Panc1 (cell line): ENCODE measurements at regions not wholly inside any gene's neighbourhood (a gene's known extent, or its start where the extent isn't known, plus 50 kb on each side); places are given as distances from the start of the nearest gene placed in this dataset.

ENCODE experiments used
- ATAC-seq: fragments of 200-7000 bp; cut with Tn5 transposase; 2 replicates; pipeline ENCODE4 v1.9.1; 2020; ENCODE audit warnings: mild to moderate bottlenecking, moderate library complexity
- BruUV-seq: library from RNA; stranded (reverse); fragments of 400-500 nt; replicated peaks from 2 replicates; lab custom pipeline; 2021; lab: Mats Ljungman, UMichigan
- CTCF ChIA-PET: fragments of 300-600 bp; sonication (Branson Sonifier 250); formaldehyde crosslinking; loops from one replicate; lab custom pipeline; 2022; ENCODE audit warnings: antibody characterized with exemption; lab: Charles Lee
- POLR2A ChIA-PET: fragments of 300-600 bp; sonication (Branson Sonifier 250); formaldehyde crosslinking; loops from one replicate; lab custom pipeline; 2022; ENCODE audit warnings: antibody characterized with exemption; lab: Charles Lee
- DNase-seq: peaks from one replicate; pipeline ENCODE4 v3.0.0-alpha.2; 2010; ENCODE audit warnings: low read depth, low spot score
- H3K27ac ChIP-seq: 2 replicates; pipeline ENCODE4 v1.5.1; 2011; ENCODE audit warnings: mild to moderate bottlenecking, low read length, inconsistent platforms
- H3K27me3 ChIP-seq: fragments of 200-500 bp; sonication (Bioruptor generic); 2 replicates; pipeline ENCODE4 v1.6.0; 2014; ENCODE audit warnings: low read length, inconsistent platforms; ENCODE audit not compliant: control insufficient read depth, insufficient read depth
- H3K36me3 ChIP-seq: fragments of 200-500 bp; sonication (Bioruptor generic); 2 replicates; pipeline ENCODE4 v1.5.1; 2014; ENCODE audit warnings: inconsistent platforms, mild to moderate bottlenecking, low read length, moderate library complexity; ENCODE audit not compliant: control insufficient read depth, insufficient read depth
- H3K4me1 ChIP-seq: 2 replicates; pipeline ENCODE4 v1.5.1; 2011; ENCODE audit warnings: inconsistent platforms, mild to moderate bottlenecking, low read length, moderate library complexity; ENCODE audit not compliant: control insufficient read depth, insufficient read depth
- H3K4me3 ChIP-seq, 2 experiments: 2 replicates each; pipeline ENCODE4 v1.5.1; 2011 to 2012; ENCODE audit warnings: low read depth in 2 of 2, low read length in 2 of 2, mild to moderate bottlenecking in 2 of 2, inconsistent platforms in 1 of 2, moderate library complexity in 1 of 2
- H3K9me3 ChIP-seq: fragments of 200-500 bp; sonication (Bioruptor generic); 2 replicates; pipeline ENCODE4 v1.5.1; 2014; ENCODE audit warnings: low read depth, mild to moderate bottlenecking, inconsistent platforms, low read length, moderate library complexity; ENCODE audit not compliant: control insufficient read depth, insufficient read depth
- POLR2AphosphoS5 ChIP-seq: IDR thresholded peaks from 2 replicates; pipeline ENCODE4 v1.6.1; 2012; ENCODE audit warnings: mild to moderate bottlenecking, low read depth, low read length, moderate library complexity
- REST ChIP-seq, 2 experiments: IDR thresholded peaks; 2 replicates each; pipeline ENCODE4 v1.6.1; 2011 to 2012; ENCODE audit warnings: low read depth in 2 of 2, control low read depth in 1 of 2, low read length in 1 of 2, mild to moderate bottlenecking in 1 of 2, moderate library complexity in 1 of 2; ENCODE audit not compliant: insufficient read depth in 1 of 2
- SIN3A ChIP-seq: IDR thresholded peaks from 2 replicates; pipeline ENCODE4 v1.6.1; 2012; ENCODE audit warnings: low read depth, mild to moderate bottlenecking, low read length, moderate library complexity, borderline replicate concordance; ENCODE audit not compliant: insufficient read depth
- TCF7L2 ChIP-seq: IDR thresholded peaks from 2 replicates; pipeline ENCODE4 v1.6.1; 2011; ENCODE audit warnings: mild to moderate bottlenecking, low read depth, low read length, inconsistent platforms
- in situ Hi-C: cut with HindIII; loops from 2 replicates; pipeline ENCODE4 v1.10.0; 2016; ENCODE audit warnings: low sequenced_read_pairs, low pct_unique_long_range_greater_than_20kb
- intact Hi-C: fragments of 100-400 bp; cut with micrococcal nuclease; formaldehyde crosslinking; loops from one replicate; pipeline ENCODE4 v1.10.0; 2022; ENCODE audit not compliant: unreplicated experiment
- TF ChIP-seq, protein P1 (sequence below): fragments of 450-650 bp; IDR thresholded peaks from 2 replicates; pipeline ENCODE4 v1.5.1; 2017; ENCODE audit warnings: mild to moderate bottlenecking

GRCh38 chr9:97781902-97782301 lies 71.1 kb upstream of the FOXE1 start:
- intact Hi-C loops (no loop called here), in situ Hi-C loops (no loop called here)
- TF ChIP-seq, protein P1, sequence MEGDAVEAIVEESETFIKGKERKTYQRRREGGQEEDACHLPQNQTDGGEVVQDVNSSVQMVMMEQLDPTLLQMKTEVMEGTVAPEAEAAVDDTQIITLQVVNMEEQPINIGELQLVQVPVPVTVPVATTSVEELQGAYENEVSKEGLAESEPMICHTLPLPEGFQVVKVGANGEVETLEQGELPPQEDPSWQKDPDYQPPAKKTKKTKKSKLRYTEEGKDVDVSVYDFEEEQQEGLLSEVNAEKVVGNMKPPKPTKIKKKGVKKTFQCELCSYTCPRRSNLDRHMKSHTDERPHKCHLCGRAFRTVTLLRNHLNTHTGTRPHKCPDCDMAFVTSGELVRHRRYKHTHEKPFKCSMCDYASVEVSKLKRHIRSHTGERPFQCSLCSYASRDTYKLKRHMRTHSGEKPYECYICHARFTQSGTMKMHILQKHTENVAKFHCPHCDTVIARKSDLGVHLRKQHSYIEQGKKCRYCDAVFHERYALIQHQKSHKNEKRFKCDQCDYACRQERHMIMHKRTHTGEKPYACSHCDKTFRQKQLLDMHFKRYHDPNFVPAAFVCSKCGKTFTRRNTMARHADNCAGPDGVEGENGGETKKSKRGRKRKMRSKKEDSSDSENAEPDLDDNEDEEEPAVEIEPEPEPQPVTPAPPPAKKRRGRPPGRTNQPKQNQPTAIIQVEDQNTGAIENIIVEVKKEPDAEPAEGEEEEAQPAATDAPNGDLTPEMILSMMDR = no peak
- TF ChIP-seq REST (IDR thresholded peaks at IDR 0.05; ENCODE audit: insufficient read depth in 1 of 2, low read depth in 2 of 2, low read length in 1 of 2) = no peak
- TF ChIP-seq SIN3A = no peak
- no peak for TF ChIP-seq POLR2AphosphoS5
- no peak for TF ChIP-seq TCF7L2
- ATAC-seq = no peak
- no peaks in the 10 kb centered on the region for H3K36me3 ChIP-seq
- H3K4me3 ChIP-seq = no peak overlapping the region
- POLR2A ChIA-PET = no interaction called here
- no peak for DNase-seq
- CTCF ChIA-PET = no interaction called here
- no TSS peak for BruUV-seq
- H3K4me1 ChIP-seq = no peaks in the 10 kb centered on the region
- no peaks in the 10 kb centered on the region for H3K9me3 ChIP-seq
- no peak overlapping the region for H3K27ac ChIP-seq
- H3K27me3 ChIP-seq = no peaks in the 10 kb centered on the region

DNA sequence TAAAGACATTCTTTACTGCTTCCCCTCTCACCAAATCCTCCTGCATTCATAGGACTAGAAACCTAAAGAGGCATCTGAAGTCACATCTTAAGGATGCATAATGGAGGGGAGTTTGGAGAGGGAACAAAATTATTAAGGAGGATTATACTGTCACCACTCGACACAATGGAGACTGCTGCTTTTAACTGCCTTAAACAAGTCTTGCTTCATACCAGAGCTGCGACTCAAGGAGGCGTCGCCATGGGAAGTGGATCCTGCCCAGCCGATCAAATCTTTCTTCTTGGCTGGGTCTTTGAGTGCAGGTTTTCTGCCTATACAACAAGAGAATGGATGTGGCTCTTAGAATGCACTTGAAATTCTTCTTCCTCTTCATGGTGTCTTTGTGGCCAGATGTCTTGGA lies 66.7 kb upstream of the FOXE1 start:
- no peaks in the 10 kb centered on the region for H3K9me3 ChIP-seq
- ChIA-PET CTCF (no interaction called here), POLR2A (no interaction called here)
- H3K36me3 ChIP-seq = no peaks in the 10 kb centered on the region
- no peak for DNase-seq
- no peaks in the 10 kb centered on the region for H3K27me3 ChIP-seq
- H3K27ac ChIP-seq = no peak overlapping the region
- ATAC-seq = no peak
- TF ChIP-seq POLR2AphosphoS5 = no peak
- TF ChIP-seq SIN3A = no peak
- no peak for TF ChIP-seq TCF7L2
- no peak for TF ChIP-seq REST (IDR thresholded peaks at IDR 0.05; ENCODE audit: insufficient read depth in 1 of 2, low read depth in 2 of 2, low read length in 1 of 2)
- TF ChIP-seq, protein P1 = no peak
- in situ Hi-C loops = no loop called here
- no peaks in the 10 kb centered on the region for H3K4me1 ChIP-seq
- no TSS peak for BruUV-seq
- H3K4me3 ChIP-seq = no peak overlapping the region
- intact Hi-C loops = no loop called here
